Endometrial microvascular endothelial cells (primary cell): ENCODE measurements at regions not wholly inside any gene's neighbourhood (a gene's known extent, or its start where the extent isn't known, plus 50 kb on each side); places are given as distances from the start of the nearest gene placed in this dataset.

Experiments
- in situ Hi-C: cut with HindIII; loops from 2 replicates; pipeline ENCODE4 v1.10.0; 2017; ENCODE audit warnings: low sequenced_read_pairs, low pct_unique_long_range_greater_than_20kb; ENCODE audit errors: inconsistent ontology term

GRCh38 chr1:244964112-244964971 is 100.0 kb upstream of the HNRNPU start:
- in situ Hi-C loops = no loop called here

- in situ Hi-C loops = no loop called here
These were observed 99.0 kb upstream of the HNRNPU start for GRCh38 chr1:244963231-244963826.

GRCh38 chr1:244962130-244962529 is 97.8 kb upstream of the HNRNPU start:
- in situ Hi-C loops = no loop called here

- in situ Hi-C loops = no loop called here
These were observed 96.6 kb upstream of the HNRNPU start for GRCh38 chr1:244960904-244961303.

DNA sequence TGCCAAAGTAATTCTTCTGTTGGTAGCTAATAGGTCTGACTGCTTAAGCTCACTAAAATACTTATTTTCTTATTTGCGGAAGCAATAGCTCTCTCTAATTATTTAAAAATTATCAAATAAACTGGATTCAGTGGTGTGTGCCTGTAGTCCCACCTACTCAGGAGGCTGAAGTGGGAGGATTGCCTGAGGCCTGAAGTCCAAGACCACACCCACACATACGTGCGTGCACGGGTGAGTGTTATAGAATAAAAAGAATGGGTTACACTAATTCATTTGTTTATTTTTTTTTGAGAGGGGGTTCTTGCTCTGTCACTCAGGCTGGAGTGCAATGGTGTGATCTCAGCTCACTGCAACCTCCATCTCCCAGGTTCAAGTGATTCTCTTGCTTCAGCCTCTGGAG is 94.2 kb upstream of the HNRNPU start:
- in situ Hi-C loops = no loop called here

GRCh38 chr1:244957525-244957924 is 93.2 kb upstream of the HNRNPU start:
- in situ Hi-C loops = no loop called here

DNA sequence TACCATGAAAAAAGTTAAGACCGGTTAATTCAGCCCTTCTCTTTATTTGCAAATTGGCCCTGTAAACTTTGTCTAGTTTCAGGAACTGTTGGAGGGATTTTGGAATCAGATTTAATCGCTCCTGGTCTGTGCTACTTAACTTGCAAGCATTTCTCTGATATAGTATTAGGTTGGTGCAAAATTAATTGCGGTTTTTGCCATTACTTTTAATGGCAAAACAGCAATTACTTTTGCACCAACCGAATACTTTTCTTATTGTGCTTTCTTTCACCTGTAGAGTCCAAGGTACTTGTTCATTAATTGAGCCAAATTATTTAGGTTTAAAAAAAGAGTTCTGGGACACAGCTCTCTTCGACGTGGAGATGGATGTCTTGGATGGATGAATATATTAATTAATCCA is 92.8 kb upstream of the HNRNPU start:
- in situ Hi-C loops = no loop called here

DNA sequence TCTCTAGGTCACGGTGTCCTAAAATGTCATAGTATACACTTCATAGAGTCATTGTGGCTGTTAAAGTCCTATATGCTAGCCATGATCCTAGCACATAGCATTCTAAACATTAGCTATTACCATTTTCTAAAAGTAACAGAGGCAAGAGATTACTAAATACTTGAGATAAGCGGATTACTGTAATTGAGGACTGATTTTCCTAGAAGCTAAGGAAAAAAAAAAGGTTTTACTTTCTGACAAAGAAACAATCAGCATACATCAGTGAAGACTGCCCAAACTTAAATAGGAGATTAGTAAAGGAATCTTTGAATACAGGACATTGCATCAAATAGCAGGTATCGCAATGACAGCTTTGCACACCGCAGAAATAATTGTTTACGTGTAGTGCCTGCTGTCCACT is 91.3 kb upstream of the HNRNPU start:
- in situ Hi-C loops = no loop called here

- in situ Hi-C loops = no loop called here
These were observed 90.0 kb upstream of the HNRNPU start for GRCh38 chr1:244954359-244954758.

- in situ Hi-C loops = no loop called here
These were observed 89.6 kb upstream of the HNRNPU start for GRCh38 chr1:244953901-244954300.

GRCh38 chr1:244952940-244953339 is 88.6 kb upstream of the HNRNPU start:
- in situ Hi-C loops = no loop called here

GRCh38 chr1:244952280-244952933 is 88.1 kb upstream of the HNRNPU start:
- in situ Hi-C loops = no loop called here

- in situ Hi-C loops = no loop called here
These were observed 84.1 kb upstream of the HNRNPU start for GRCh38 chr1:244948416-244948815.

DNA sequence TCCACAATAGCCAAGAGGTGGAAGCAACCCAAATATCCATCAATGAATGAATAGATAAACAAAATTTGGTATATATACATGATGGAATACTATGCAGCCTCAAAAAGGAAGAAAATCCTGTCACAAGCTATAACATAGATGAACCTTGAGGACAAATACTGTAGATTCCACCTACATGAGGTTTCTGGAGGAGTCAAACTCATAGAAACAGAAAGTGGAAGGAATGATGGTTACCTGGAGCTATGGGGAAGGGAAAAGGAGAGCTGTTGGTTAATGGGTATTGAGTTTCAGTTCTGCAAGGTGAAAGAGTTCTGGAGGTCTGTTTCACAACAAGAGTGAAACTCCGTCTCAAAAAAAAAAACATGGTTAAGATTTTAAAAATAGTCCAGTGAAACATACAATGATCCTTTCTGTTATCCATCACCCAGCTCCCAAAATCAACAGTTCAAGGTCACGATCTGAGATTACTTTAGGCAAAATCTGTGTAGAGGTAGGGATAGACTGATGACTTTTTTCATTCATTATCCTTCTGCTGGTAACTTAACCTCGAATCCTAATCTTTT is 80.8 kb upstream of the HNRNPU start:
- in situ Hi-C loops = no loop called here

DNA sequence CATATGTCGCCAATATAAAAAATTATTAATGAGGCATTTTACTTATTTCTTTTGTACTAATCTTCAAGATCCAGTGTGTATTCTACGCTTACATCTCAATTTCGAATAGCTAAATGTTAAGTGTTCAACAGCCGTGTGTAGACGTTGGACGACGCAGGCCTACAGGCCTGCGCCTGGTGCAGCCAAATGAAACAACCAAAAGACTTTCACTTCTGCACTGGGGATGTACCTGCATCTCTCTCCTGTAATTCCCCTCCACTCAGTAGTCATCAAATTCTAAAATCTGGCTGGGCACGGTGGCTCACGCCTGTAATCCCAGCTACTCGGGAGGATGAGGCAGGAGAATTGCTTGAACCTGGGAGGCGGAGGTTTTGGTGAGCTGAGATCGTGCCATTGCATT is 76.8 kb upstream of the HNRNPU start:
- in situ Hi-C loops = no loop called here

DNA sequence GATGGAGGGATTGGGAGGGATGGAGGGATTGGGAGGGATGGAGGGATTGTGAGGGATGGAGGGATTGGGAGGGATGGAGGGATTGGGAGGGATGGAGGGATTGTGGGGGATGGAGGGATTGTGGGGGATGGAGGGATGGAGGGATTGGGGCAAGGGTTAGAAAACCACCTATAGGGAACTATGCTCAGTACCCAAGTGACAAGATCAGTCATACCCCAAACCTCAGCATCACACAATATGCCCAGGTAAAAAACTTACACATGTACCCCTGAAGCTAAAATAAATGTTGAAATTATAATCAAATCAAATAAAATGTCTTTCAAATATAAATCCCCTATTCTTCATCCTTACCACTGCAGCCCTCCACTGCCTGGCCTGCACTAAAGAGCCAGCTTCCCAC is 72.8 kb upstream of the HNRNPU start:
- in situ Hi-C loops = no loop called here

GRCh38 chr1:244920911-244921761 is 56.8 kb upstream of the HNRNPU start:
- in situ Hi-C loops = no loop called here

GRCh38 chr1:244919320-244920282 is 55.3 kb upstream of the HNRNPU start:
- in situ Hi-C loops = no loop called here
